Occipital lobe (tissue), 1 donor: ENCODE measurements at regions not wholly inside any gene's neighbourhood (a gene's known extent, or its start where the extent isn't known, plus 50 kb on each side); places are given as distances from the start of the nearest gene placed in this dataset.

ENCODE experiments used
- DNase-seq: peaks from one replicate; lab custom pipeline; 2025; lab: John Stamatoyannopoulos, UW

GRCh38 chr14:104461676-104462449 is 117.7 kb upstream of the C14orf180 start:
- no peak for DNase-seq

GRCh38 chr14:104462651-104463630 is 116.6 kb upstream of the C14orf180 start:
- no peak for DNase-seq

GRCh38 chr14:104464907-104465306 is 114.7 kb upstream of the C14orf180 start:
- DNase-seq = no peak

- DNase-seq = no peak
These were observed 113.8 kb upstream of the C14orf180 start for GRCh38 chr14:104465482-104466390.

- no peak for DNase-seq
These were observed 112.3 kb upstream of the C14orf180 start for GRCh38 chr14:104467236-104467635.

GRCh38 chr14:104467641-104468040 is 111.9 kb upstream of the C14orf180 start:
- no peak for DNase-seq

- DNase-seq = no peak
These were observed 110.0 kb upstream of the C14orf180 start for GRCh38 chr14:104469591-104469990.

- no peak for DNase-seq
These were observed 109.0 kb upstream of the C14orf180 start for GRCh38 chr14:104470588-104470987.

- no peak for DNase-seq
These were observed 108.5 kb upstream of the C14orf180 start for GRCh38 chr14:104471114-104471513.

- DNase-seq = no peak
These were observed 107.5 kb upstream of the C14orf180 start for GRCh38 chr14:104472073-104472472.

- no peak for DNase-seq
These were observed 106.9 kb upstream of the C14orf180 start for GRCh38 chr14:104472536-104473243.

GRCh38 chr14:104473244-104473565 is 106.4 kb upstream of the C14orf180 start:
- no peak for DNase-seq

GRCh38 chr14:104473649-104474494 is 105.7 kb upstream of the C14orf180 start:
- DNase-seq = no peak

- DNase-seq = no peak
These were observed 104.9 kb upstream of the C14orf180 start for GRCh38 chr14:104474495-104475213.

GRCh38 chr14:104475256-104475655 is 104.3 kb upstream of the C14orf180 start:
- DNase-seq = no peak

GRCh38 chr14:104475802-104476201 is 103.8 kb upstream of the C14orf180 start:
- no peak for DNase-seq

GRCh38 chr14:104476437-104476836 is 103.1 kb upstream of the C14orf180 start:
- DNase-seq = no peak

- DNase-seq = no peak
These were observed 102.4 kb upstream of the C14orf180 start for GRCh38 chr14:104477117-104477623.
